Chondrocyte (in vitro differentiated cells): ENCODE measurements at regions not wholly inside any gene's neighbourhood (a gene's known extent, or its start where the extent isn't known, plus 50 kb on each side); places are given as distances from the start of the nearest gene placed in this dataset.

Experiments
- DNase-seq: peaks from one replicate; pipeline ENCODE4 v3.0.0; 2021; ENCODE audit warnings: mixed read lengths, low spot score
- H3K27ac Mint-ChIP-seq: one replicate; pipeline ENCODE4 v1.8.0; 2021; ENCODE audit warnings: mild to moderate bottlenecking, moderate library complexity, mixed read lengths; ENCODE audit not compliant: unreplicated experiment
- H3K27me3 Mint-ChIP-seq: 2 replicates; pipeline ENCODE4 v1.8.0; 2021; ENCODE audit warnings: low read depth, mixed read lengths
- H3K36me3 Mint-ChIP-seq: 2 replicates; pipeline ENCODE4 v1.8.0; 2021; ENCODE audit warnings: low read depth, mixed read lengths
- H3K4me1 Mint-ChIP-seq: 2 replicates; pipeline ENCODE4 v1.8.0; 2021; ENCODE audit warnings: low read depth, mild to moderate bottlenecking, mixed read lengths
- H3K4me3 Mint-ChIP-seq: one replicate; pipeline ENCODE4 v1.8.0; 2021; ENCODE audit warnings: mild to moderate bottlenecking, moderate library complexity, mixed read lengths; ENCODE audit not compliant: unreplicated experiment
- H3K9me3 Mint-ChIP-seq: 2 replicates; pipeline ENCODE4 v1.8.0; 2021; ENCODE audit warnings: low read depth, mixed read lengths
- TF ChIP-seq, protein P1 (sequence below): fragments of 200-600 bp; sonication (generic); IDR thresholded peaks from 2 replicates; pipeline ENCODE4 v1.5.0; 2021; ENCODE audit warnings: antibody characterized with exemption, mild to moderate bottlenecking, moderate library complexity

GRCh38 chr22:27456696-27457503 is 344.7 kb downstream of the MN1 start:
- no peak for DNase-seq
- TF ChIP-seq, protein P1, sequence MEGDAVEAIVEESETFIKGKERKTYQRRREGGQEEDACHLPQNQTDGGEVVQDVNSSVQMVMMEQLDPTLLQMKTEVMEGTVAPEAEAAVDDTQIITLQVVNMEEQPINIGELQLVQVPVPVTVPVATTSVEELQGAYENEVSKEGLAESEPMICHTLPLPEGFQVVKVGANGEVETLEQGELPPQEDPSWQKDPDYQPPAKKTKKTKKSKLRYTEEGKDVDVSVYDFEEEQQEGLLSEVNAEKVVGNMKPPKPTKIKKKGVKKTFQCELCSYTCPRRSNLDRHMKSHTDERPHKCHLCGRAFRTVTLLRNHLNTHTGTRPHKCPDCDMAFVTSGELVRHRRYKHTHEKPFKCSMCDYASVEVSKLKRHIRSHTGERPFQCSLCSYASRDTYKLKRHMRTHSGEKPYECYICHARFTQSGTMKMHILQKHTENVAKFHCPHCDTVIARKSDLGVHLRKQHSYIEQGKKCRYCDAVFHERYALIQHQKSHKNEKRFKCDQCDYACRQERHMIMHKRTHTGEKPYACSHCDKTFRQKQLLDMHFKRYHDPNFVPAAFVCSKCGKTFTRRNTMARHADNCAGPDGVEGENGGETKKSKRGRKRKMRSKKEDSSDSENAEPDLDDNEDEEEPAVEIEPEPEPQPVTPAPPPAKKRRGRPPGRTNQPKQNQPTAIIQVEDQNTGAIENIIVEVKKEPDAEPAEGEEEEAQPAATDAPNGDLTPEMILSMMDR, result no peak
- H3K4me1 Mint-ChIP-seq, result peaks cover 82% of the 10 kb centered on the region
- no peak overlapping the region for H3K4me3 Mint-ChIP-seq
- peak overlapping the region; percentile 93 for H3K27ac Mint-ChIP-seq
- H3K36me3 Mint-ChIP-seq, result no peaks in the 10 kb centered on the region
- no peaks in the 10 kb centered on the region for H3K9me3 Mint-ChIP-seq
- H3K27me3 Mint-ChIP-seq, result no peaks in the 10 kb centered on the region

- TF ChIP-seq, protein P1, result no peak
- Mint-ChIP-seq H3K27me3 (no peaks in the 10 kb centered on the region), H3K4me1 (peaks cover 70% of the 10 kb centered on the region), H3K4me3 (no peak overlapping the region), H3K9me3 (no peaks in the 10 kb centered on the region), H3K27ac (peak overlapping the region; percentile 99), H3K36me3 (no peaks in the 10 kb centered on the region)
- DNase-seq, result no peak
Observed at GRCh38 chr22:27459999-27460398, 341.6 kb downstream of the MN1 start.

DNA sequence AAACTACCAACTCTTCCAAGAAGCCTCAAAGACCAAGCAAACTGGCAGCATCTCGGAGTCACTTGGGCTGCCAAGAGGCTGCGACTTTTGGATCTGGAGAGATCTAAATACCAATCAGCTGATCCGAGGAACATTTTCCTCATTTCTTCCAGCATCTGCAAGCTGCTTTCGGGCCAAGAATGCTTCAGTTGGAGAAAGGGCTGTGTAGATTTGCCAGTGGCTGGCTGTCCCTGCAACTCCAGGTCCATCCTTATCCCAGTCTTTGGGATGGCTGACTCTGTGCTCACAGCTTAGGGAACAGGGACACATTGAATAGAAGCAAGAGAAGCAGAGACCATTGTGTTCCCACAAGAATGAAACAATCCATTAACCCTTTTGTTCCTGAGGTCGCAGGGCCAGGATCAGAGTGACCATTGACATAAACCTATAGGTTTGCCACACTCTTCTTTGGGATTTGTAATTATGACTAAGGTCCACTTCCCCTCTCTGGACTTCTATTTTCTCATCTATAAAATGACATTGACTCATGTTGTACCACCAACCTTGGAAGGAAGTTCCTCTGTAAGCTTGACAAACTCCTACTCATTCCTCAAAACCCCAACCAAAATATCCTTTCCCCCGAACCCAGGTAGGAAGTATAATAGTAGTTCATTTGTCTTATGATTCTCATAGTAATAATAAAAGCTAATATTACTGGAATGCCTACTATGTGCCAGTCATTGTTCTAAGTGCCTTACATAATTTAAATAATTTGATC is 340.8 kb downstream of the MN1 start:
- H3K36me3 Mint-ChIP-seq, result no peaks in the 10 kb centered on the region
- DNase-seq, result no peak
- no peak overlapping the region for H3K4me3 Mint-ChIP-seq
- no peaks in the 10 kb centered on the region for H3K9me3 Mint-ChIP-seq
- no peaks in the 10 kb centered on the region for H3K27me3 Mint-ChIP-seq
- peaks cover 62% of the 10 kb centered on the region for H3K4me1 Mint-ChIP-seq
- peak overlapping the region; percentile 99 for H3K27ac Mint-ChIP-seq
- TF ChIP-seq, protein P1, result no peak

DNA sequence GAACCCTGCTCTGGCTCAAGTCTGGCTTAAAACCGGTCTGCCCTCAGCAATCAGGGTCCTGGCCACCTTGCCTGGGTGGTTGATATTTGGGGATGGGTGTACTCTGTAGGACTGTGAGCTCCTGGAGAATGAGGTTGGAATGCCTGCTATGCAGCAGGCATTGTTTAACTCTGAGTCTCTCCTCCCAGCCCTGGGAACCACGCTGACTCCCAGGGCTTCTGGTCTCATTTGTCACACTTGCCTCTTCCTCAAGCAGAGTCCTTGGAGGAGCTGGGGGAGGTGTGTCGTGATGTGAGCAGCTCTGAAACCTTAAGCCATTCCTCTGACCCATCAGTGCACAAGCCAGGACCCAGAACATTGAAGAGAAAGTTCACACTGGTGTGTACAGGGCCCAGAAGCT is 340.1 kb downstream of the MN1 start:
- peak overlapping the region; percentile 99 for H3K27ac Mint-ChIP-seq
- TF ChIP-seq, protein P1, result no peak
- H3K9me3 Mint-ChIP-seq, result no peaks in the 10 kb centered on the region
- DNase-seq, result no peak
- peak overlapping the region; percentile 44 for H3K4me3 Mint-ChIP-seq
- H3K4me1 Mint-ChIP-seq, result peaks cover 57% of the 10 kb centered on the region
- H3K27me3 Mint-ChIP-seq, result no peaks in the 10 kb centered on the region
- no peaks in the 10 kb centered on the region for H3K36me3 Mint-ChIP-seq

- H3K27me3 Mint-ChIP-seq, result no peaks in the 10 kb centered on the region
- TF ChIP-seq, protein P1, result no peak
- DNase-seq, result no peak
- no peaks in the 10 kb centered on the region for H3K9me3 Mint-ChIP-seq
- H3K27ac Mint-ChIP-seq, result peak overlapping the region; percentile 99
- no peak overlapping the region for H3K4me3 Mint-ChIP-seq
- peaks cover 50% of the 10 kb centered on the region for H3K4me1 Mint-ChIP-seq
- no peaks in the 10 kb centered on the region for H3K36me3 Mint-ChIP-seq
Observed at GRCh38 chr22:27462190-27462589, 339.4 kb downstream of the MN1 start.
